Upper lobe of left lung (tissue), 6 donors: ENCODE measurements at regions not wholly inside any gene's neighbourhood (a gene's known extent, or its start where the extent isn't known, plus 50 kb on each side); places are given as distances from the start of the nearest gene placed in this dataset.

Source experiments
- ATAC-seq, 2 donors: fragments of 200-7000 bp; cut with Tn5 transposase; one replicate each; pipeline ENCODE4 v1.9.1; 2022; ENCODE audit warnings: mild to moderate bottlenecking in 2 of 2, moderate library complexity in 2 of 2; ENCODE audit not compliant: low FRiP score in 2 of 2
- DNase-seq, 2 donors: peaks; one replicate each; pipeline ENCODE4 v3.0.0-alpha.2; 2019 to 2020
- H3K27ac ChIP-seq, 4 donors: fragments of 200-600 bp; sonication (generic); one replicate each; pipeline ENCODE4 v1.5.1; 2016 to 2019
- H3K27me3 ChIP-seq, 4 donors: fragments of 200-600 bp; sonication (generic); one replicate each; pipeline ENCODE4 v1.5.1; 2017 to 2019
- H3K36me3 ChIP-seq, 4 donors: fragments of 200-600 bp; sonication (generic); one replicate each; pipeline ENCODE4 v1.5.1; 2016 to 2019
- H3K4me1 ChIP-seq, 4 donors: fragments of 200-600 bp; sonication (generic); one replicate each; pipeline ENCODE4 v1.5.1; 2018 to 2019
- H3K4me3 ChIP-seq, 4 donors: fragments of 200-600 bp; sonication (generic); one replicate each; pipeline ENCODE4 v1.5.1; 2017 to 2019; ENCODE audit warnings: mild to moderate bottlenecking in 2 of 4, moderate library complexity in 1 of 4
- H3K9me3 ChIP-seq, 4 donors: fragments of 200-600 bp; sonication (generic); one replicate each; pipeline ENCODE4 v1.5.1; 2018 to 2019
- CTCF ChIP-seq, 6 experiments: fragments of 450-650 bp in 4 of 6; fragments of 200-600 bp in 2 of 6; sonication (generic) in 2 of 6; IDR thresholded peaks; one replicate each; pipeline ENCODE4 v1.5.1; 2016 to 2019; ENCODE audit warnings: antibody characterized with exemption in 6 of 6
- EP300 ChIP-seq, 4 donors: sonication (generic); formaldehyde crosslinking; IDR thresholded peaks; one replicate each; pipeline ENCODE4 v1.5.1; 2017; ENCODE audit warnings: antibody characterized with exemption in 4 of 4, control low read depth in 2 of 4
- POLR2A ChIP-seq, 4 donors: fragments of 450-650 bp; IDR thresholded peaks; one replicate each; pipeline ENCODE4 v1.5.1; 2016 to 2017; ENCODE audit warnings: antibody characterized with exemption in 4 of 4, mild to moderate bottlenecking in 2 of 4
- POLR2AphosphoS5 ChIP-seq, 2 donors: sonication (generic); formaldehyde crosslinking; IDR thresholded peaks; one replicate each; pipeline ENCODE4 v1.5.1; 2017; ENCODE audit warnings: antibody characterized with exemption in 2 of 2
- WGBS, 2 donors: methylation state at CpG; one replicate each; pipeline ENCODE4 v1.1.5; 2017 to 2018; 5-methylcytosine and 5-hydroxymethylcytosine counted together
- donor health status: DM: no; HTN: no; CAD: no; lungs with moderate emphysema.
- donor health status: DM: no; HTN: yes; CAD: no; lungs with severe emphysema.

- no peak overlapping the region for H3K27ac ChIP-seq
- WGBS, 2 donors, result 58% methylated on average over 2 of the region's 2 CpGs; no CpG with 5 or more reads in 1 of the 2 donors
Measured at GRCh38 chrY:8352201-8352600, 985.1 kb upstream of the TSPY4 start.

GRCh38 chrY:8358161-8358560, 979.1 kb upstream of the TSPY4 start:
- TF ChIP-seq POLR2A (IDR thresholded peaks at IDR 0.05) (no peak), POLR2AphosphoS5 (IDR thresholded peaks at IDR 0.05) (no peak), EP300 (IDR thresholded peaks at IDR 0.05) (no peak), CTCF (IDR thresholded peaks at IDR 0.05) (no peak)
- no peak for ATAC-seq
- no peaks in the 10 kb centered on the region for H3K36me3 ChIP-seq
- no peaks in the 10 kb centered on the region for H3K27me3 ChIP-seq
- no peaks in the 10 kb centered on the region for H3K9me3 ChIP-seq
- no peak overlapping the region for H3K4me3 ChIP-seq
- no peak overlapping the region for H3K27ac ChIP-seq
- H3K4me1 ChIP-seq, result no peaks in the 10 kb centered on the region
- DNase-seq, result no peak

More at GRCh38 chrY:8352201-8352600, 985.1 kb upstream of the TSPY4 start:
- DNase-seq (no peak), ATAC-seq (no peak)
- Histone ChIP-seq H3K9me3 (no peaks in the 10 kb centered on the region), H3K4me3 (no peak overlapping the region), H3K4me1 (no peaks in the 10 kb centered on the region), H3K27me3 (no peaks in the 10 kb centered on the region), H3K36me3 (no peaks in the 10 kb centered on the region)
- TF ChIP-seq POLR2AphosphoS5 (IDR thresholded peaks at IDR 0.05) (no peak), POLR2A (IDR thresholded peaks at IDR 0.05) (no peak), EP300 (IDR thresholded peaks at IDR 0.05) (no peak), CTCF (IDR thresholded peaks at IDR 0.05) (no peak)

GRCh38 chrY:8361715-8362114, 975.5 kb upstream of the TSPY4 start:
- ATAC-seq (no peak), DNase-seq (no peak)
- H3K27me3 ChIP-seq, result no peaks in the 10 kb centered on the region
- H3K9me3 ChIP-seq, result no peaks in the 10 kb centered on the region
- WGBS, 2 donors, result 80% methylated on average over 2 of the region's 3 CpGs; no CpG with 5 or more reads in 1 of the 2 donors
- no peaks in the 10 kb centered on the region for H3K4me1 ChIP-seq
- no peak for TF ChIP-seq POLR2AphosphoS5 (IDR thresholded peaks at IDR 0.05)
- no peak for TF ChIP-seq EP300 (IDR thresholded peaks at IDR 0.05)
- TF ChIP-seq POLR2A (IDR thresholded peaks at IDR 0.05), result no peak
- no peak for TF ChIP-seq CTCF (IDR thresholded peaks at IDR 0.05)
- no peaks in the 10 kb centered on the region for H3K36me3 ChIP-seq
- no peak overlapping the region for H3K27ac ChIP-seq
- no peak overlapping the region for H3K4me3 ChIP-seq

GRCh38 chrY:8377491-8377890, 959.8 kb upstream of the TSPY4 start:
- TF ChIP-seq POLR2A (IDR thresholded peaks at IDR 0.05) (no peak), CTCF (IDR thresholded peaks at IDR 0.05) (no peak)
- no peaks in the 10 kb centered on the region for H3K4me1 ChIP-seq
- H3K27me3 ChIP-seq, result no peaks in the 10 kb centered on the region
- H3K36me3 ChIP-seq, result no peaks in the 10 kb centered on the region
- H3K9me3 ChIP-seq, result no peaks in the 10 kb centered on the region
- H3K4me3 ChIP-seq, result no peak overlapping the region
- H3K27ac ChIP-seq, result no peak overlapping the region
- ATAC-seq (no peak), DNase-seq (no peak)
- 62% methylated on average over 3 of the region's 3 CpGs; no CpG with 5 or more reads in 1 of the 2 donors for WGBS, 2 donors

GRCh38 chrY:8379800-8380199, 957.5 kb upstream of the TSPY4 start:
- no peaks in the 10 kb centered on the region for H3K4me1 ChIP-seq
- H3K9me3 ChIP-seq, result no peaks in the 10 kb centered on the region
- H3K36me3 ChIP-seq, result no peaks in the 10 kb centered on the region
- H3K27ac ChIP-seq, result no peak overlapping the region
- H3K4me3 ChIP-seq, result no peak overlapping the region
- TF ChIP-seq EP300 (IDR thresholded peaks at IDR 0.05) (no peak), POLR2AphosphoS5 (IDR thresholded peaks at IDR 0.05) (no peak), CTCF (IDR thresholded peaks at IDR 0.05) (no peak), POLR2A (IDR thresholded peaks at IDR 0.05) (no peak)
- no peak for DNase-seq
- 87% methylated on average over 3 of the region's 3 CpGs; no CpG with 5 or more reads in 1 of the 2 donors for WGBS, 2 donors
- no peak for ATAC-seq
- no peaks in the 10 kb centered on the region for H3K27me3 ChIP-seq
